GM21737 (cell line): ENCODE measurements at regions not wholly inside any gene's neighbourhood (a gene's known extent, or its start where the extent isn't known, plus 50 kb on each side); places are given as distances from the start of the nearest gene placed in this dataset.

ENCODE experiments used
- ATAC-seq: cut with Tn5 transposase; IDR thresholded peaks from one replicate; pipeline ENCODE4 v1.9.1; 2021; ENCODE audit warnings: mild to moderate bottlenecking, moderate library complexity; ENCODE audit not compliant: unreplicated experiment

- ATAC-seq: no peak
Observed at GRCh38 chr13:99717959-99718674, 216.8 kb downstream of the TM9SF2 start.

DNA sequence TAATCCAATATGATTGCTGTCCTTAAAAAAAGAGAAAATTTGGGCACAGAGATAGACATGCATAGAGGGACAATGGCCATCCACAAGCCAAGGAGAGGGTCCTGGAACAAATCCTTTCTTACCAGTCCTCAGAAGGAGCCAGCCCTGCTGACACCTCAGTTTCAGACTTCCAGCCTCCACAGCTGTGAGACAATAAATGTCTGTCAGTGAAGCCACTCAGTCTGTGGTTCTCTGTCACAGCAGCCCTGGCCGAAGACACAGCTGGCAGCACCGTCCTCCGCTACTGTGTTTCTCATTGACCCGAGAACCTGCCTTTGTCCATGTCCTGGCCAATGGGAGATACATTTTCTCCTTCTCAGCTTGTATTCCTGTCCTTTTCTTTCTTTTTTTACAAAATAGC, 207.9 kb downstream of the TM9SF2 start:
- no peak for ATAC-seq

DNA sequence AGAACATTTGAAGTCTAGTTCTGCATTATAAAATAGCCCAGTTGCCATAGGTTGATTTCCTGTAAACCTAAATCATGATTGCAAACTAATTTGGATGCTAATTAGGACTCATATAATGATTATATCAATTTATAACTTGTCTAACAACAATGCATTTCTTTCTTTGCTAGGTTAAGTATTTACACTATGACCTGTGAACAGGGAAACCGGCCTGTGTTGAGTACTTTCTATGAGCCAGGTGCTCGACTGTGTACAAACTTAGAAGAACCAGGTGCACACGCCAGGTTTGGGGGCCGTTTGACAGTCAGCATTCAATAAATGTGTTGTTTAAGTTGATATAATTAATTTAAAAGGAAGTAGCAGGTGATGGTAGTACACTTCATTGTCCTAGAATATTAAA, 203.1 kb downstream of the TM9SF2 start:
- no peak for ATAC-seq

- no peak for ATAC-seq
Observed at GRCh38 chr13:99703908-99704307, 202.6 kb downstream of the TM9SF2 start.

- no peak for ATAC-seq
Observed at GRCh38 chr13:99702687-99703319, 201.5 kb downstream of the TM9SF2 start.

- no peak for ATAC-seq
Observed at GRCh38 chr13:99700468-99700867, 199.2 kb downstream of the TM9SF2 start.

GRCh38 chr13:99698816-99699099, 197.5 kb downstream of the TM9SF2 start:
- no peak for ATAC-seq

- no peak for ATAC-seq
Observed at GRCh38 chr13:99698010-99698815, 196.9 kb downstream of the TM9SF2 start.

GRCh38 chr13:99695857-99696256, 194.6 kb downstream of the TM9SF2 start:
- ATAC-seq: no peak

DNA sequence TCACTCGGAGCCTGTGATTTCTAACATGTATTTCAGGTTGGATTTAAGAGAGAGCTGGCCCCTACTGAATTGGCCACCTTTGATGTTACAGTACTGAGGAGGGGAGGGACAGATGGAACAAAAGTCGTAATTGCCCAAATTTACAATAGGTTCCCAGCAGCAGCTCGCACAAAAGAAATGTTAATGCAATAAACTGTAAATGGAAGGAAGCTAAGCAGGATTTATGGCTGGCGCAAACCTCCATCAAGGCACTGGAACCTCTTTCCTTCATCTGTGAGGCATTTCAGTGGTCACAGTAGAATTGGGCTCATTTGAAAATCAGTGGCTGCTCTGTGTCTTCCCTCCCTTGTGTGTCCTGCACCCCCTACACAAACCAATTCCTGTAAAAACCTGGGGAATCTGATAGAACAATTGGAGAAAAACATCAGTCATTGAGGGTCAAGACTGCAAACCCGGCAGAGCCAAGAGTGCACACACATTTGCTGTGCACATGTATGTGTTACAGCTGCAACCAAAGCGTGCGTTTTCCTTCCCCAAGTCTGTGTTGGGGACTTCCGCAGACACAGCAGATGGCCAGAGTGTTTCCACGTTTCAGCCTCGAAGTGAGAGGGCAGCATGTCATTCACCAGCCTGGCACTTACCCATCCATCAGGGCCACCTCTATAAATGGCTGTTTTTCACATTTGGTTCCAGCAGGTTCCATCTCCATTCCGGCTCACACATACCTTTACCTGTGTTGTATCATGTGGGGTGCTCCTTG, 192.8 kb downstream of the TM9SF2 start:
- ATAC-seq: no peak

DNA sequence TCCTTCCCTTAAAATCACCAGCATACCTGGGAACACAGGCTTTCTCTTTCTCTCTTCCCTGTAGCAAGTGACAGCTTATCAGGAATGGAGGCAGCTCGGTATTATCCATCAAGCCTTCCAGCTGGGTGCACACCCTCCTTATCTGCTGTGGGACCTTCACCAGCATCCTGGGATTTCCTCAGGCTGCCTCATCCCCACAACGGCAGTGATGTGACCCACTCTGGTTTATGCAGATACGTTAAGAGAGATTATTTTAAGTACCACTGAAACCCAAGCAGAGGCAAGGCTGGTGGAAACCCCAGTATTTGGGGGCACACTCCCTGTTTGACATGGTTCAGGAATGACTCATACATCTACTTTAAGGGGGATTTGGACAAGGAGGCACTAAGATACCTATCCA, 192.1 kb downstream of the TM9SF2 start:
- ATAC-seq: no peak

GRCh38 chr13:99692854-99693253, 191.6 kb downstream of the TM9SF2 start:
- no peak for ATAC-seq

- no peak for ATAC-seq
Observed at GRCh38 chr13:99691552-99691951, 190.3 kb downstream of the TM9SF2 start.

DNA sequence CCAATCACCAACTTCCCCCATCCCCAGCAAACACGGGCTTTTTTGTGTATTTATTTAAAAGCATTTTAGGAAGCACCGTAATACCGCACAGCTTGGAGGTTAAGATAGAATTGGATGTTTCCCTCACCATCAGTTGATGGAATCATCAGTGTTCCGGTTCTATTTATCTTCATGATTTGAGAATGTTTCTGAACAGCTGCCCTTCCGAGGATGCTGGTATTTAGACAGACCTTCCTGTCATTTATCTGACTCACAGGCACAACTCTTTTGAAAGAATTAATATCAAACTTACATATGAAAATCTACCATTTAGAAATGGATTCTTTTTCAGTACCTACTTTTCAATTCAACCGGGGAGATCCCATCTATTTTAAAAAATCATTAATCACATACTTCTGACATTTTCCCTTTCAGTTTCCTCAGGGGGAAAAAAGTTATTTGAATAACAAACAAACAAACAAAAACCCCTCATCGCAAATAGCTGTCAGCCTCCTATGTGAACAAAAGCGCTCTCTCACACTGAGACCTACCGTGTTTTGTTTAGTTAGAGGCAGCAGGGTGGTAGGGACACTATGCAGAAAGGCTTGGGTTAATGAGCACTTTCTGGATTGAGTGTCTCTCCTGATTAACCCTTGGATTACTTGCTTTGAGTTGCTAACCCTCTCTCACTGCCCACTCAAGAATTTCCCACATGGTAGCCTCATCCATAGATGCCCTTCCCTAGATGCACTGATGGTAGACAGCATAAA, 189.3 kb downstream of the TM9SF2 start:
- no peak for ATAC-seq

DNA sequence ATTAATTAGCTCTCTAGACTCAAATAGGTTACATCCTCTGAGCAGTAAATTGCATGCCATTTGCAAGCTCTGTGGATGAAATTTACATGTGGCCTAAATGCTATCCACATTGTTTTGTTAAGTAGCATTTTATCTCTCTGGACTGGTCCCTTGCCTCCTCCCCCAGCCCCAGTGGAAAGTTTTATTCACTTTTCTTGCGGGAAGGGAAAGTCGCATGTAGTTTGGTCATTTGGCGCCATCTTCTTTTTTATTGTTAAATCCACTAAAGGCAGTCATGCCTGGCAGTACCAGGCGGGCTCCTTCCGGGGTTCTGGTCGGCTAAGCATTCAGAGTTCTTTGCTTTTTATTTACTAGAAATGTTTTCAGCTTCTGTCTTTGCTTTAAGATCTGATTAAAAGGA, 188.7 kb downstream of the TM9SF2 start:
- no peak for ATAC-seq

DNA sequence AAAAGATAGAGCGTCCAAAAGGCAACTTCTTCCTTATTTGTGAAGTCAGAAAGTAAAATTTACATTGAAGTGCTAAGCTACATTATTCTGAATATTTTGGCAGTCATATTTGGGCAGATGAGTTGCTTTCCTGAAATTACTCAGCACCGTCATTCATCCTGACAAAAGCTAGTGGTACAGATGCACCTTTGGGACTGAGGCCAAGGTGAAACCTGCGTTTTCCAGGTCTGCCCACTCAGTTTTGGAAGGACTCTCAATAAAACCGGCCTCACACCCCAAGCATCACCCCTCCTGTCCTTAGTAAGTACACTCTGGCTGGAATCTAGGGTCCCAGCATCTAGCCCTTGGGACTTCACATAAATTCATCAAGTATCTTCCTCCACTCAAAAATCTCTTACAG, 187.5 kb downstream of the TM9SF2 start:
- ATAC-seq: no peak

DNA sequence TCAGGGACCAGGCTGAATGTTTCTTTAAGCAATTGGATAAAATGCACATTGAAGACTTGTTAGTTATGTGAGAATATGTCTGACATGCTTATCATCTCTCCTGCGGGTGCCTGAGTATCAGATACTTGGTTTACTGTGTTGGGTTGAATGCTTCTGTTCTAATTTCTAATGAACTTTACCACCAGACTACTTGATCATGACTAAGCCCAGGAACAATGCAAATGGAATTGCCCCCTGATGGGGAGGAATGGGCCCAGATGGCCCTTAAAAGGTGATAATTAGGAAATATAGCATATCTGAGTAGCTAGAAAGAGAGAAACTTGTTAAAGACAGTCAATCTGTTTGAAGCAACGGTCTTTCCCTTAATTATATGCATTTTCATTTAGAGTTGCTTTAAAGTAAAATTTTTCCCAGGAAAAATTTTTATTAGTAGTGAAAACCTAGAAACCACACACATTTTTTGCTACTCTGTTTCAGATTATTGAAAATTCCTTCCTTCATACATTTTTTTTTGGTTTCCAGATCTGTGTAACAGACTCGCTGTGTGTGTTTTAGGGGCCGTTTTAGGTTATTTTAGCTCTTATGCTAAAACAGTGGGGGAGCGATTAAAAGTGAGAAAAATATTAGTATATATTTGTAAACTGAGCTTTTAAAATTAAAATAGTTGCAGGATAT, 186.6 kb downstream of the TM9SF2 start:
- no peak for ATAC-seq

DNA sequence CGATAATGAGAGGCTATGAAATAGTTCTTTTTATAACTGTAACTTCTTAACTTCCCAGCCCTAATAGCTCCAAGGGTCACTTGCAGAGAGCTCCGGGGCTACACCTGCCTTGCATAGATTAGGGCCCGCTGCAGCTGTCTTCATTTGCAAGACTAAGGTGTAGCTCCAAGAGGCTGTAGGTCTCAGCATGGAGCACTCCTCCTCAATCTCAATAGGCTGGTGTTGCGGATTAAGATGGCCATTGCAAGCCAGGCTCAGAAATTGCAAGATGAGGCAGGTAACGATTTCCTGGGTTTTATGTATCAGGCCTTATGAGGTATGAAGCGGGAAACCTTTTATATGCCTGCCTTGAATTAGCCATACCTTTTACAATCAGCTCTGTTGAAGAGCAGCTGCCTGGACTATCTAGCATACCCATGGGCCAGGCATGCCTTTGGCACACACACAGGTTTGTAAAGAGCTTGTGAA, 185.7 kb downstream of the TM9SF2 start:
- no peak for ATAC-seq

- no peak for ATAC-seq
Observed at GRCh38 chr13:99686157-99686572, 184.9 kb downstream of the TM9SF2 start.

- ATAC-seq: no peak
Observed at GRCh38 chr13:99681695-99682094, 180.4 kb downstream of the TM9SF2 start.
